NCI-H69 (cell line): ENCODE measurements at regions not wholly inside any gene's neighbourhood (a gene's known extent, or its start where the extent isn't known, plus 50 kb on each side); places are given as distances from the start of the nearest gene placed in this dataset.
A peak's percentile ranks its signal among the peaks of the same experiment; 100 is the strongest.
"Not testable (repeated sequence)": the region's sequence is repeated elsewhere in the genome, so short reads cannot be mapped to it uniquely, and the experiment has no call there.

ENCODE experiments used
- DNase-seq: peaks from one replicate; lab custom pipeline; 2025; lab: John Stamatoyannopoulos, UW

- DNase-seq = peak; percentile 92
Measured at GRCh38 chr9:126057121-126057825, 269.4 kb upstream of the MVB12B start.

GRCh38 chr9:126058011-126058531, 268.6 kb upstream of the MVB12B start:
- DNase-seq = peak; percentile 81

DNA sequence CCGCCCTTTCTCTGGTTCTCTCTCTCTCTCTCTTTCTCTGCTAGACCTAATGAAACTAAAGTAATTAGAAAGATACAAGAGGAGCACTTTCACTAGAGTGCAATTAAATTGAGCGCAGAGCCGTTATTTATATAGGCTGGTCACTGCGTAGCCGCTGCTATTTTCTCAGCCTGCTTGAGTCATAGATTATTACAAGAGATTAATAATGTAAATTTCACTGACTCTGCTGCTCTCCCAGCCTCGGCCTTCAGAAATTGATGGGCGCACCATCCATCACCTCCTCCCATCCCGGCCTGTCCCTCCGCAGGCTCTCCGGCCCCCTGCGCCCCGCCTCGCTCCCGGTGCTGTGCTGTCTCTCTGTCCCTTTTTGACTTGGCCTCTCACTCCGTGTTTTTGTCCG, 268.0 kb upstream of the MVB12B start:
- DNase-seq = peak; percentile 69

GRCh38 chr9:126061575-126061974, 265.1 kb upstream of the MVB12B start:
- no peak for DNase-seq

DNA sequence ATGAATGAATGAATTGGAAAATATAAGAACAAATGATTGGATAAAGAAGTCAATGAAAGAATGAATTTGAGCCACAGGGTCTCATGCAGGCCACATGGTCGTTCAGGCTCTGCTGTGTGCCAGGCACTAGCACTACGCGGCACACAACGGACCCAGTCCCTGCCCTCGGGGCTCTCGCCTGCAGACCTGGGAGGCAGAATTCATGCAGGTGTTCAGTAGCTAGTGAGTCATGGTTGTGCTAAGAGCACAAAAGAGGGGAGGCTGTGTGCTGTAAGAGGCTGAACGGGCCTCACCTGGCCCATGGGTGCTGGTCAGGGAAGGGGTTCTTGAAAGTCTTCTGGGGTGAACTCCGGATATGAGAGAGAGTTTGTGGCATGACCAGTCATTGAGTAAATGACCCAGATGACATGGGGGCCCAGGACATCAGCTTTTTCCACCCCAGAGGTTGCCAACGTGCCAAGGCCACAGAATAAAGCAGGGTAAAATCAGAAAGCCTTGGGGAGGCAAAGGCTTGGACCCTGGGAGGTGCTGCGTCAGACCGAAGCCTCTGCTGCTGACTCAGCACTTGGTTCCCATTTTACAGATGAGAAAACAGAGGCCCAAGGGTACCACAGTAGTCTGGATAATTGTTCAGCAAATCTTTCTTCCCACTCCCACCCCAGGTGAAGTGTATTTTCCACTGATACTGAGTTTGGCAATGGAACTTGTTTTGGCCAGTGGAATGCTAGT, 264.3 kb upstream of the MVB12B start:
- DNase-seq = peak; percentile 32

DNA sequence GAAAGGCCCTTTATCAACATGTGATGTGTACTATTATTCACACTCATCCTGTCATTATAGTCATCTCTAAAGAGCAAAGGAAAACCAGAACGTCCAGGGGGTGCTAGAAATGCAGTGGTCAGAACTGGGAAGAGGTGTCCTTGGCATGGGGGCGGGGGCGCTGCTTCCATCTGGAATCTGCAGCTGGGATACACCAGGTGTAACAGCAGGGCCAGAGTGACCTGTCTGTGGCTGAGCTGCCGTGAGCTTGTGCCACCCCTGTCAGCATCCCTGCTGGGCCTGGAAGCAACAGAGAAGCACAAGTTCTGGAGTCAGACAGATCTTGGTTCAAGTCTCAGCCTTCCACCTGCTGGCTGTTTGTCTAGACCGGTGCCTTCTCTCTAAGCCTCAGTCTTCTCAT, 263.3 kb upstream of the MVB12B start:
- no peak for DNase-seq

- DNase-seq = peak; percentile 41
Measured at GRCh38 chr9:126066131-126066530, 260.5 kb upstream of the MVB12B start.

GRCh38 chr9:126067031-126067734, 259.4 kb upstream of the MVB12B start:
- no peak for DNase-seq

DNA sequence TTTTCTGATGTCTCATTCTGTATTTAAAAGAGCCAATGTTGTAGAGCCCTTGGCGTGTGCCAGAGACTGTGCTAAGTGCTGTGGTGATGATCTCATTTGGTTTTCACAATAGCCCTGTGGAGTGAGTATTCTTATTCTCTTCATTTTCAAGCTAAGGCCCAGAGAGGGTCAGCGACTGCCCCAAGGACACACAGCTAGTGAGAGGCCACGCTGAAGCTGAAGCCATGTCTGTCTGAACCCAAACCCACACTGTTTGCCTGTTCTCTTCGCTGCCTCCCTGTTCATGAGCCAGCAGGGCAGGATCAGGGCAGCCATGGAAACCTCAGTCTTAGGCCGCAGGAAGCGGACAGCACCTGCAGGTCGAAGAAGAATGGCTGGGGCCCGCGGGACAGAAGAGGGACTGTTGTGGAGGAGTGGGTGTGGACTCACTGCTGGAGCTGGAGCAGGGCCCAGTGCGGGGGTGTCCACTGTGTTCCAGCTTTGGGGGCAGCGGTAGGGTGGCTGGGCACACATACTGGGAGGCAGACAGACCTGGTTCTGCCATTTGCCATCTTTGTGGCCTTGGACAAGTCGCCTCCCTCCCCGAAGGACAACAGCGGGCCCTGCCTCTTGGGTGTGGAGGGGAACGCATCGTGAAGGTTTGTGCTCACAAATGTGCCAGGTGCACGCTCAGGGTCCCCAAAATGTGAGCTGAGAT, 257.9 kb upstream of the MVB12B start:
- DNase-seq = no peak

GRCh38 chr9:126069400-126069955, 257.2 kb upstream of the MVB12B start:
- DNase-seq = no peak

- no peak for DNase-seq
Measured at GRCh38 chr9:126070058-126070655, 256.5 kb upstream of the MVB12B start.

DNA sequence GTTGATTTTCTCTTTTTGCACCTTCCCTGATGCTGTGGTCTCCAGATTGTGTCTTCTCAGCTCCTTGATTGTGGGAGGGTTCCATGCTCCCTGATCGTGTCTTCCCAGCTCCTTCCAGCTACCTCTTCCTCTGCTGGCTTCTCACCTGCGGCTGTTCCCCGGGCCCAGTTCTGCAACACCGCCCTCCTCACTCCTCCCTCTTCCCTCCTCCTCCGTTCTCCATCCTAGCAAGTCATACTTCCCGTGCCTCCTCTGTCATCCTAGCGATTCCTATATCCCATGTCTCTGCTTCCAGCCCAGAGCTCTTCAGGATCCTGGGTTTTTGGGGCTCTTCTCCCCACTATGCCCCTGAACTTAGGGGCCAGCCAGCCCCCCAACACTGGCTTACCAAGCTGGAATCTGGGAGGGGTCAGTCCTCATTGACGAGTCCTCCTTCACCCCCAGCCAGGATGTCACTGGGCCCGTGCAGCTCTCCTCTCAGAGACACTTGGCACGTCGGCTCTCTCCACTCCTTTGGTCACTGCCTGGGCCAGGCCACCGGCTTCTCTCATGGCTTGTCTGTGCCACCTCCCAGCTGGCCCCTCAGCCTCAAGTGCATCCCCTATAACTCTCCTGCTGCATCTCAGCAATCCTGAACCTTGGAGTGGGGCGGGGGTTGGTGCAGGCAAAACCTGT, 255.4 kb upstream of the MVB12B start:
- DNase-seq = no peak

DNA sequence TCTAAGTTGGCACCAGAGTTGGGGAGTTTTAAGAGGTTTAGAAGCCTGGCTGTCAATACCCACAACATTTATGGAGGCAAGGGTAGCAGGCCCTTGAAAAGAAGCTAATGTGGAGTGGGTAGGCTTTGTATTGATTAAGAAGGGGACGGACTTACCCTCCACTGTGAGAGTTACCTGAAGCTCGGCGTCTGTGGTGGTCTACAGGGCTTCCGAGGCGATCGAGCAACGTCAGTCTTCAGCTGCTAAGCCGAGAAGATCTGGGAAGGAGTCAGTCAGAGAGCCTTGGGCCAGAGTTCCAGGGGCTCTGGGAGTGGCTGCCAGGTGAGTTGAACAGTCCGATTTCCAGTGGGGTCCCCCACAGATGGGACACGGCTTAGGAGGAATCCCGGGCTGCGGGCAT, 249.0 kb upstream of the MVB12B start:
- DNase-seq = not testable (repeated sequence)

DNA sequence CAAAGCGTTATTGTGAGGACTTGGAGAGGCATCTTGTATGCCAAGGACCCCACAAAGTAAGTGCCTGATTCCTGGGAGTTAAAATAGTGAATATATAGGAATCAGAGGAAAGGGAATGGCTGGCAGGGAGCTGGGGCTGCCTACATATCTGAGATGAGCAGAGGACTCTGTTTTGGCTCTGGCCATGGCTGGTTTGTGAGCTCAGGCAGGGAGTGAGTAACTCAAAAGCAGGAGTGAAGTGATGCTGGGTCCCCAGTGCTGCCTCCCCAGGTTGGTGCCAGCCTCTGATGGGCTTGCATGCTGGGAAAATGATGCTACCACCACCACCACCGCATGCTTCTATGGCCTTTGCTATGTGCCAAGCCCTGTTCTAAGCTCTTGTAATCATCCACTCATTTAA, 246.0 kb upstream of the MVB12B start:
- no peak for DNase-seq

GRCh38 chr9:126081746-126082145, 244.9 kb upstream of the MVB12B start:
- no peak for DNase-seq

DNA sequence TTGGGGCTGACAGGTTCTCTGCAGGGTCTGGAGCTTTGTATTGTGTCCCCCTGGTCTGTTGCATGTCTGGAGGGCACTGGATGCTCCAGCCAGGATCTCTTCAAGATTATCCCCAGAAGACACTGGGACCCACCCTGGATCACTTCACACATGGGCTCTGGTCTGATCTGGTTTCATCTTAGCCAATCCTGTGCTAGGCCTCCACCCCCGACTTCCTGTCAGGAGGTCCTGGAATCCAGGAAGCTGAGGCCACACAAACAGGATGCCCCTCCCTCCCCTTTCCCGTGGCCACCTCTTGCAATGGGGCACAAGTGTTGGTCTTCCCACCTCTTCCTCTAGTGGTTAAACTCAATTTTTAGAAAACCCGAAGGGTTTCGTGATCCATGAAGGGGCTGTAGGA, 242.6 kb upstream of the MVB12B start:
- DNase-seq = peak; percentile 21

- no peak for DNase-seq
Measured at GRCh38 chr9:126084696-126085095, 241.9 kb upstream of the MVB12B start.

- no peak for DNase-seq
Measured at GRCh38 chr9:126085170-126085569, 241.5 kb upstream of the MVB12B start.

- DNase-seq = no peak
Measured at GRCh38 chr9:126088336-126088735, 238.3 kb upstream of the MVB12B start.

DNA sequence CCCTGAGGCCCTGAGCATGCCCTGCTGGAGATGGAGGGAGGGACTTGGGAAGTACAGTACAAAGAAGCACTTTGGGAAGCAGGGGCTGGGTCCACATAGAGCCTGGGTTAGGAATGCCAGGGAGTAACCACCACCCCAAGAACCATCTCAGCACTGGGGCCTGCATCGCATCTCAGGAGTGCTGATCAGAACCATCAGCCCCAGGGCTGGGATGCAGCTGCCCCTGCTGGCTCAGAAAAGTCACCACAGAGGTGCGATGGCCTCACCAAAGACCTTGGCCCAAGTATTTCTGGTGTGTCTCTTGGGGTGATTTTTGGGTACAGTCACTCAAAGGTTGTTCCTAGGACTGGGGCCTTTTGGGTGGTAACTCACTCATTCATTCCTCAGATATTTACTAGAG, 236.8 kb upstream of the MVB12B start:
- DNase-seq = no peak

GRCh38 chr9:126093771-126094170, 232.9 kb upstream of the MVB12B start:
- no peak for DNase-seq
